Heart left ventricle (tissue), 13 donors: ENCODE measurements at regions not wholly inside any gene's neighbourhood (a gene's known extent, or its start where the extent isn't known, plus 50 kb on each side); places are given as distances from the start of the nearest gene placed in this dataset.

Experiments used
- POLR2A ChIP-seq, 2 donors: fragments of 450-650 bp; IDR thresholded peaks; one replicate each; pipeline ENCODE4 v1.6.1; 2017; ENCODE audit warnings: antibody characterized with exemption in 2 of 2, mild to moderate bottlenecking in 2 of 2, moderate library complexity in 2 of 2
- TF ChIP-seq, protein P1 (sequence below), 12 donors: fragments of 200-600 bp; sonication (generic) in 4 of 12; IDR thresholded peaks; one replicate each; pipeline versions ENCODE4 v1.5.0 to v1.8.0; 2018 to 2022; ENCODE audit warnings: antibody characterized with exemption in 12 of 12, mild to moderate bottlenecking in 5 of 12
- donor health status: ischemic (EF 13 %, LVEDD 7.1; RV severe dilation, severe dysfunction).
- donor health status: DM: no; HTN: yes; CAD: no.
- donor health status: DM: no; HTN: no; CAD: no.
- donor health status: ischemic (EF 25% LVEDD 6.9; RV normal size, moderate dysfunction).
- donor health status: ischemic (EF 25% LVEDD 5.7; RV mildly dilated, moderate dysfunction).
- donor health status: ischemic (EF 35%, LVEDD 5.7; RV mildly dilated, moderate dysfunction).
- donor health status: nonischemic (EF 11% LVEDD 7.7; RV severe dilation, severe dysfunction).
- donor health status: DM: yes; HTN: yes; CAD: no.
- donor health status: PGD.
- donor health status: ischemic (EF 29% LVEDD 5.4; RV normal size, mild dysfunction).
- donor health status: nonischemic (EF 23%, LVEDD 6.1; RV moderate dilation, normal function).

- TF ChIP-seq, protein P1, sequence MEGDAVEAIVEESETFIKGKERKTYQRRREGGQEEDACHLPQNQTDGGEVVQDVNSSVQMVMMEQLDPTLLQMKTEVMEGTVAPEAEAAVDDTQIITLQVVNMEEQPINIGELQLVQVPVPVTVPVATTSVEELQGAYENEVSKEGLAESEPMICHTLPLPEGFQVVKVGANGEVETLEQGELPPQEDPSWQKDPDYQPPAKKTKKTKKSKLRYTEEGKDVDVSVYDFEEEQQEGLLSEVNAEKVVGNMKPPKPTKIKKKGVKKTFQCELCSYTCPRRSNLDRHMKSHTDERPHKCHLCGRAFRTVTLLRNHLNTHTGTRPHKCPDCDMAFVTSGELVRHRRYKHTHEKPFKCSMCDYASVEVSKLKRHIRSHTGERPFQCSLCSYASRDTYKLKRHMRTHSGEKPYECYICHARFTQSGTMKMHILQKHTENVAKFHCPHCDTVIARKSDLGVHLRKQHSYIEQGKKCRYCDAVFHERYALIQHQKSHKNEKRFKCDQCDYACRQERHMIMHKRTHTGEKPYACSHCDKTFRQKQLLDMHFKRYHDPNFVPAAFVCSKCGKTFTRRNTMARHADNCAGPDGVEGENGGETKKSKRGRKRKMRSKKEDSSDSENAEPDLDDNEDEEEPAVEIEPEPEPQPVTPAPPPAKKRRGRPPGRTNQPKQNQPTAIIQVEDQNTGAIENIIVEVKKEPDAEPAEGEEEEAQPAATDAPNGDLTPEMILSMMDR (IDR thresholded peaks at IDR 0.05): no peak
- TF ChIP-seq POLR2A (IDR thresholded peaks at IDR 0.05): no peak
Observed at GRCh38 chr1:143699115-143699514, 272.7 kb downstream of the FAM72C start.
